HL-60/S4 (cell line): ENCODE measurements at regions not wholly inside any gene's neighbourhood (a gene's known extent, or its start where the extent isn't known, plus 50 kb on each side); places are given as distances from the start of the nearest gene placed in this dataset.
"Not testable (repeated sequence)": the region's sequence is repeated elsewhere in the genome, so short reads cannot be mapped to it uniquely, and the experiment has no call there.

Experiments used
- in situ Hi-C: fragments of 300-500 bp; cut with MboI; formaldehyde crosslinking; loops from 2 replicates; pipeline ENCODE4 v1.14.3; 2022; ENCODE audit warnings: low sequenced_read_pairs

- in situ Hi-C loops = no loop called here
Observed at GRCh38 chr11:19419808-19420207, 179.1 kb upstream of the E2F8 start.

GRCh38 chr11:19419021-19419750 lies 178.4 kb upstream of the E2F8 start:
- in situ Hi-C loops = no loop called here

GRCh38 chr11:19418221-19418620 lies 177.5 kb upstream of the E2F8 start:
- in situ Hi-C loops = no loop called here

- in situ Hi-C loops = not testable (repeated sequence)
Observed at GRCh38 chr11:19412070-19412469, 171.3 kb upstream of the E2F8 start.

GRCh38 chr11:19410032-19410431 lies 169.3 kb upstream of the E2F8 start:
- in situ Hi-C loops = no loop called here

- in situ Hi-C loops = no loop called here
Observed at GRCh38 chr11:19409307-19409706, 168.6 kb upstream of the E2F8 start.

- in situ Hi-C loops = no loop called here
Observed at GRCh38 chr11:19407677-19408270, 167.0 kb upstream of the E2F8 start.

GRCh38 chr11:19405966-19406365 lies 165.2 kb upstream of the E2F8 start:
- in situ Hi-C loops = no loop called here

- in situ Hi-C loops = no loop called here
Observed at GRCh38 chr11:19404787-19405186, 164.0 kb upstream of the E2F8 start.

GRCh38 chr11:19403196-19403895 lies 162.6 kb upstream of the E2F8 start:
- in situ Hi-C loops = no loop called here

- in situ Hi-C loops = no loop called here
Observed at GRCh38 chr11:19400296-19400695, 159.6 kb upstream of the E2F8 start.

- in situ Hi-C loops = no loop called here
Observed at GRCh38 chr11:19398772-19399527, 158.2 kb upstream of the E2F8 start.

- in situ Hi-C loops = no loop called here
Observed at GRCh38 chr11:19398273-19398672, 157.5 kb upstream of the E2F8 start.

- in situ Hi-C loops = no loop called here
Observed at GRCh38 chr11:19395050-19395449, 154.3 kb upstream of the E2F8 start.

GRCh38 chr11:19394525-19395016 lies 153.8 kb upstream of the E2F8 start:
- in situ Hi-C loops = no loop called here

- in situ Hi-C loops = no loop called here
Observed at GRCh38 chr11:19393941-19394340, 153.2 kb upstream of the E2F8 start.

- in situ Hi-C loops = no loop called here
Observed at GRCh38 chr11:19392847-19393518, 152.2 kb upstream of the E2F8 start.

- in situ Hi-C loops = no loop called here
Observed at GRCh38 chr11:19392321-19392720, 151.6 kb upstream of the E2F8 start.

GRCh38 chr11:19391652-19392051 lies 150.9 kb upstream of the E2F8 start:
- in situ Hi-C loops = no loop called here

- in situ Hi-C loops = no loop called here
Observed at GRCh38 chr11:19391026-19391425, 150.3 kb upstream of the E2F8 start.
